Upper lobe of left lung (tissue), 4 donors: ENCODE measurements at regions not wholly inside any gene's neighbourhood (a gene's known extent, or its start where the extent isn't known, plus 50 kb on each side); places are given as distances from the start of the nearest gene placed in this dataset.

Experiments used
- CTCF ChIP-seq, 6 experiments: fragments of 450-650 bp in 4 of 6; fragments of 200-600 bp in 2 of 6; sonication (generic) in 2 of 6; IDR thresholded peaks; one replicate each; pipeline ENCODE4 v1.5.1; 2016 to 2019; ENCODE audit warnings: antibody characterized with exemption in 6 of 6
- EP300 ChIP-seq, 4 donors: sonication (generic); formaldehyde crosslinking; IDR thresholded peaks; one replicate each; pipeline ENCODE4 v1.5.1; 2017; ENCODE audit warnings: antibody characterized with exemption in 4 of 4, control low read depth in 2 of 4
- POLR2AphosphoS5 ChIP-seq, 2 donors: sonication (generic); formaldehyde crosslinking; IDR thresholded peaks; one replicate each; pipeline ENCODE4 v1.5.1; 2017; ENCODE audit warnings: antibody characterized with exemption in 2 of 2

- TF ChIP-seq CTCF (IDR thresholded peaks at IDR 0.05) (no peak), POLR2AphosphoS5 (IDR thresholded peaks at IDR 0.05) (no peak), EP300 (IDR thresholded peaks at IDR 0.05) (no peak)
These were observed 416.6 kb downstream of the DHX35 start for GRCh38 chr20:39378776-39379175.
